ENCODE measurements at regions not wholly inside any gene's neighbourhood (a gene's known extent, or its start where the extent isn't known, plus 50 kb on each side); places are given as distances from the start of the nearest gene placed in this dataset.

DNA sequence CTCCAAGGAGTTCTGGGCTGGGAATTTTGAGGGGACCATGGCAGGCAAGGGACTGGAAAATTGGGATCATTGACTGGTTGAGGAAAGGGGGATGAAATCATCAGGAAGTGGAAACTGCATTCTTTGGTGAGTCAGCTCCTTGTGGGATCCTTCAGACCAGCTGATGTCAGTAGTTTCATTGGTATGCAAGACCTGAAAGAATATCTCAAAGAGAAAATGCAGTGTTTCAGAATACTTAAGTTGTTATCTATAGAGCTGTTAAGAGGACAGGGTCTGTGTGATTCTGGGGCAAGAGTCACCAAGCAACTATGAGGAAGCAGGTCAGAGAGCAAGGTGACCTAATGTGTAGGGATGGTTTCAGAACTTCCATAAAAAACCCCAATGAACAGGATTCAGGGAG is 595.9 kb upstream of the AUTS2 start:
- TF ChIP-seq, protein P1, sequence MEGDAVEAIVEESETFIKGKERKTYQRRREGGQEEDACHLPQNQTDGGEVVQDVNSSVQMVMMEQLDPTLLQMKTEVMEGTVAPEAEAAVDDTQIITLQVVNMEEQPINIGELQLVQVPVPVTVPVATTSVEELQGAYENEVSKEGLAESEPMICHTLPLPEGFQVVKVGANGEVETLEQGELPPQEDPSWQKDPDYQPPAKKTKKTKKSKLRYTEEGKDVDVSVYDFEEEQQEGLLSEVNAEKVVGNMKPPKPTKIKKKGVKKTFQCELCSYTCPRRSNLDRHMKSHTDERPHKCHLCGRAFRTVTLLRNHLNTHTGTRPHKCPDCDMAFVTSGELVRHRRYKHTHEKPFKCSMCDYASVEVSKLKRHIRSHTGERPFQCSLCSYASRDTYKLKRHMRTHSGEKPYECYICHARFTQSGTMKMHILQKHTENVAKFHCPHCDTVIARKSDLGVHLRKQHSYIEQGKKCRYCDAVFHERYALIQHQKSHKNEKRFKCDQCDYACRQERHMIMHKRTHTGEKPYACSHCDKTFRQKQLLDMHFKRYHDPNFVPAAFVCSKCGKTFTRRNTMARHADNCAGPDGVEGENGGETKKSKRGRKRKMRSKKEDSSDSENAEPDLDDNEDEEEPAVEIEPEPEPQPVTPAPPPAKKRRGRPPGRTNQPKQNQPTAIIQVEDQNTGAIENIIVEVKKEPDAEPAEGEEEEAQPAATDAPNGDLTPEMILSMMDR (conservative IDR thresholded peaks at IDR 0.05): no peak
- H3K27ac ChIP-seq: no peak overlapping the region

DNA sequence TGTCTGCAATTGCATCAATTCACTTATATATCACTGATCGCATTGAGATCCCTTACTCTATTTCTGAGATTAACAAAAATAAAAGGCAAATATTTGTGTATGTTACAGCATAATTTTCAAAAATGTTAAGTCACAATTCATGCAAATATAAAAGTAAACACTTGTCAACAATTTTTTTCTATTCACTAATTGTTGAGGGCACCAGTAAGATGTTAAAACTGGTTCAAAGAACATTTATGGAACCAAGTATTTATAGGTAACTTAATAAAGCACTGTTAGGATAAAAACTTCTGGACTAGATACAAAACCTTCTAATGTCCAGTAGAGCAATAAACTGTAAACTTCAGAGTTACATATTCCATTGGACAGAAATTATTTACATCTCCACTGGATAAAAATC is 586.1 kb upstream of the AUTS2 start:
- H3K27ac ChIP-seq: no peak overlapping the region
- TF ChIP-seq, protein P1 (conservative IDR thresholded peaks at IDR 0.05): no peak

DNA sequence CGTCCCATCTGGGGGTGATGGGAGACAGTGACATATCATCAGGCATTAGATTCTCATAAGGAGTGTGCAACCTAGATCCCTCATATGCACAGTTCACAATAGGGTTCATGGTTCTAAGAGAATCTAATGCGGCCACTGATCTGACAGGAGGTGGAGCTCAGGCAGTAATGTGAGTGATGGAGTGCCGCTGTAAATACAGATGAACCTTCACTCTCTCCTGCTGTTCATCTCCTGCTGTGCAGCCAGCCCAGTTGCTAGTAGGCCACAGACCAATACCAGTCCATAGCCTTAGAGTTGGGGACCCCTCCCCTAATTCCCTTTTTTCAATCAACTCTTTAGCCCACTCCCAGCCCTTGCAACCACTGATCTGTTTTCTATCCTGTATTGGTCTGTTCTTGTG is 581.1 kb upstream of the AUTS2 start:
- H3K27ac ChIP-seq: no peak overlapping the region
- TF ChIP-seq, protein P1 (conservative IDR thresholded peaks at IDR 0.05): no peak

DNA sequence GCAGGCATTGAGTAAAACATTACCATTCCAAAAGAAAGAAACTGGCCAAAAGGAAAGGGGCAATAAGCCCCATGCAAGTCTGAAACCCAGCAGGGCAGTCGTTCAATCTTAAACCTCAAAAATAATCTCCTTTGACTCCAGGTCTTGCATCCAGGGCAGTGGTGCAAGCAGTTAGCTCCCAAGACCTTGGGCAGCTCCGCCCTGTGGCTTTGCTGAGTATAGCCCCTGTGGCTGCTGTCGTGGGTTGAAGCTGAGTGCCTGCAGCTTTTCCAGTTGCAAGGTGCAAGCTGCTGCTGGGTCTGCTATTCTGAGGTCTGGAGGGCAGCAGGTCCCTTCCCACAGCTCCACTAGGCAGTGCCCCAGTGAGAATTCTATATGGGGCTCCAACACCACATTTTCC is 580.1 kb upstream of the AUTS2 start:
- TF ChIP-seq, protein P1 (conservative IDR thresholded peaks at IDR 0.05): peak; percentile 25; the same call in 1 of the 2 replicates
- no peak overlapping the region for H3K27ac ChIP-seq

DNA sequence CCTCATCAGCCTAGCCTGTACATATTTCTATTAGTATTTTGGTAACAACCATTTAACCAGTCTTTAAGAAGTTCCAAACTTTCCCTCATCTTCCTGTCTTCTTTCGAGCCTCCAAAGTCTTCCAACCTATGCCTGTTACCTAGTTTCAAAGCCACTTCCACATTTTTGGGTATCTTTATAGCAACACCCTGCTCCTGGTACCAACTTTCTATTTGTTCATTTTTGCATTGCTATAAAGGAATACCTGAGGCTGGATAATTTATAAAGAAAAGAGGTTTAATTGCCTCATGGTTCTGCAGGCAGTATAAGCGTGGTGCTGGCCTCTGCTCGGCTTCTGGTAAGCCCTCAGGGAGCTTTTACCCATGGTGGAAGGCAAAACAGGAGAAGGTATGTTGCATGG is 578.8 kb upstream of the AUTS2 start:
- no peak overlapping the region for H3K27ac ChIP-seq
- TF ChIP-seq, protein P1 (conservative IDR thresholded peaks at IDR 0.05): no peak

DNA sequence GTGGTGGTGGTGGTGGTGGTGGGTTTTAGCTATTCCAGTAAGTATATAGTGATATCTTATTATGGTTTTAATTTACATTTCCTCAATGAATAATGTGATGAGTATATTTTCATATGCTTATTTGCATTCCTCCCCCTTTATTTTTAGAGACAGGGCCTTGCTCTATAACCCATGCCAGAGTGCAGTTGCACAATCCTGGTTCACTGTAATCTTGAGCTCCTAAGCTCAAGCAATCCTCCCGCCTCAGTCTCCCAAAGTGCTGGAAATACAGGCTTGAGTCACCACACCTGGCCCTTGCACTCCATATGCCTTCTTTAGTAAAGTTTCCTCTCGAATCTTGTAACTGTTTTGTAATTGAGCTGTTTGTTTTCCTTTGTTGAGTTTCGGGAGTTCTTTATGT is 577.7 kb upstream of the AUTS2 start:
- TF ChIP-seq, protein P1 (conservative IDR thresholded peaks at IDR 0.05): no peak
- H3K27ac ChIP-seq: no peak overlapping the region

DNA sequence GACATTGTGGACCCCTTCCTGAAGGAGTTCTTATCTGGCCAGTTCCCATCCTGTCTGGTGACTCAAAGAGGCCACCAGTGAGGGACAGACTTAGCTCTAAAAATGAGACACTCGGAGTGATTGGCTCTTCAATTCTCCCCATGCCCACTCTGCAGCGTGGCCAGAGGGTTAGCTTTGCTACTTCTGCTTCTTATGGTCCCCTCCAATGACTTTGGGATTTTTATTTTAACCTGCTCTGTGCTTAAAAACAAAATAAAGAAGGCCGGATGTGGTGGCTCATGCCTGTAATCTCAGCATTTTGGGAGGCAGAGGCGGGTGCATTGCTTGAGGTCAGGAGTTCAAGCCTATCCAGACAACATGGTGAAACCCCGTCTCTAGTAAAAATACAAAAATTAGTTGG is 573.0 kb upstream of the AUTS2 start:
- TF ChIP-seq, protein P1 (conservative IDR thresholded peaks at IDR 0.05): no peak
- no peak overlapping the region for H3K27ac ChIP-seq

DNA sequence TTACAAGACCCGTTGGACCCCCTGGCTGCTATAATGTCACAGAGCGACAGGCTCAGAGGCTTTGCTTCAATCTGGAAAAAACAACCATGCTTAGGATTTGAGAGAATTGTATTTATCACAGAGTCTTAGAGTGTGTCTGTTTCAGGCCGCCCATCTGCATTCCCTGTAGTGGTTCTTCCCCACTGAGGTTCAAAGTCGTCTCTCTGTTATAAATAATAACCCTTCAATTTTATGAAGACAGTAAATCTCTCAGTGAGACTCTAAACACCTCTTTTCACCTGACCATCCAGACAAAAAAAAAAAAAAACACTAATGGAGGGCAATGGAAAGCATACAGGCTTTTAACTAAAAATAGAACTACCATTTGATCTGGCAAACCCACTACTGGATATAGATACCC is 565.4 kb upstream of the AUTS2 start:
- H3K27ac ChIP-seq: no peak overlapping the region
- TF ChIP-seq, protein P1 (conservative IDR thresholded peaks at IDR 0.05): no peak

Data from VCaP (cell line).